ENCODE measurements at regions not wholly inside any gene's neighbourhood (a gene's known extent, or its start where the extent isn't known, plus 50 kb on each side); places are given as distances from the start of the nearest gene placed in this dataset.

DNA sequence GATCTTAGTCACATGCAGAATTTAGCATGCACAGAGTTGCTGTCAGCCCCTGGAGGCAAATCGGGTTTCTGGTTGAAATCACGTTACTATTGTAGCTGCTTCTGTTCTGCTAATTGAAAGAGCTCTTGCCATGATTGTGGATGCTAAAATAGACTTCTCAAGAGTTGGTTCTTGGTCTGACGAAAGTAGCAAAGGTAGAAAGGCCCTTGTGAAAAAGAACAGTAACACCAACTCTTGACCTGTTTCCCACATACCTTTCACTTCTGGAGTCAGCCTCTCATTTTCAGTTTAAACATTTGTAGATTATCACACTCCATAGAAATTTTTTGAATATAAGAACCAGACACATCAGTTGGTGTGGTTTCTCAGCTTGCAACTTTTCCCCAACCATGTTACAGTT lies 110.0 kb upstream of the EPB41L3 start:
- TF ChIP-seq HDGF (IDR thresholded peaks at IDR 0.05; ENCODE audit: borderline replicate concordance) (no peak), SP1 (IDR thresholded peaks at IDR 0.05) (no peak), SUZ12 (IDR thresholded peaks at IDR 0.05) (no peak), CTBP1 (IDR thresholded peaks at IDR 0.05; ENCODE audit: borderline replicate concordance) (no peak), NFRKB (IDR thresholded peaks at IDR 0.05) (no peak), PKNOX1 (IDR thresholded peaks at IDR 0.05) (no peak), TARDBP (IDR thresholded peaks at IDR 0.05) (no peak), ZNF384 (IDR thresholded peaks at IDR 0.05) (no peak)
- ChIA-PET CTCF (no interaction called here), POLR2A (no interaction called here)
- DNase-seq (ENCODE audit: extremely low spot score) = no peak

- TF ChIP-seq SUZ12 (IDR thresholded peaks at IDR 0.05) (no peak), FOXK2 (IDR thresholded peaks at IDR 0.05) (no peak), L3MBTL2 (conservative IDR thresholded peaks at IDR 0.05) (no peak), TARDBP (IDR thresholded peaks at IDR 0.05) (no peak), FOXA1 (IDR thresholded peaks at IDR 0.05) (no peak), FOXM1 (IDR thresholded peaks at IDR 0.05; ENCODE audit: borderline replicate concordance) (no peak), BHLHE40 (IDR thresholded peaks at IDR 0.05; ENCODE audit: borderline replicate concordance) (no peak), NFRKB (IDR thresholded peaks at IDR 0.05) (no peak), HDGF (IDR thresholded peaks at IDR 0.05; ENCODE audit: borderline replicate concordance) (no peak), CTBP1 (IDR thresholded peaks at IDR 0.05; ENCODE audit: borderline replicate concordance) (no peak), SP1 (IDR thresholded peaks at IDR 0.05) (no peak), PKNOX1 (IDR thresholded peaks at IDR 0.05) (no peak), ZNF384 (IDR thresholded peaks at IDR 0.05) (no peak), ARNT (IDR thresholded peaks at IDR 0.05) (no peak), LEF1 (IDR thresholded peaks at IDR 0.05; ENCODE audit: borderline replicate concordance) (no peak), ELF4 (IDR thresholded peaks at IDR 0.05) (no peak)
- CTCF ChIA-PET = no interaction called here
Measured at GRCh38 chr18:5651736-5652135, 107.9 kb upstream of the EPB41L3 start.

GRCh38 chr18:5649439-5649838 lies 105.6 kb upstream of the EPB41L3 start:
- POLR2A ChIA-PET = no interaction called here
- no peak for DNase-seq (ENCODE audit: extremely low spot score)
- CTCF ChIA-PET = no interaction called here
- no peak for TF ChIP-seq BHLHE40 (IDR thresholded peaks at IDR 0.05; ENCODE audit: borderline replicate concordance)
- TF ChIP-seq TARDBP (IDR thresholded peaks at IDR 0.05) = no peak
- TF ChIP-seq FOXK2 (IDR thresholded peaks at IDR 0.05) = no peak
- TF ChIP-seq LEF1 (IDR thresholded peaks at IDR 0.05; ENCODE audit: borderline replicate concordance) = no peak
- no peak for TF ChIP-seq SP1 (IDR thresholded peaks at IDR 0.05)
- TF ChIP-seq ARNT (IDR thresholded peaks at IDR 0.05) = no peak
- TF ChIP-seq FOXM1 (IDR thresholded peaks at IDR 0.05; ENCODE audit: borderline replicate concordance) = no peak
- TF ChIP-seq CTBP1 (IDR thresholded peaks at IDR 0.05; ENCODE audit: borderline replicate concordance) = no peak
- TF ChIP-seq PKNOX1 (IDR thresholded peaks at IDR 0.05) = no peak
- TF ChIP-seq ELF4 (IDR thresholded peaks at IDR 0.05) = no peak
- TF ChIP-seq FOXA1 (IDR thresholded peaks at IDR 0.05) = no peak

More at GRCh38 chr18:5651736-5652135, 107.9 kb upstream of the EPB41L3 start:
- POLR2A ChIA-PET = no interaction called here
- DNase-seq (ENCODE audit: extremely low spot score) = no peak

- DNase-seq (ENCODE audit: extremely low spot score) = no peak
- POLR2A ChIA-PET = no interaction called here
- CTCF ChIA-PET = no interaction called here
- TF ChIP-seq ZNF384 (IDR thresholded peaks at IDR 0.05) (no peak), SP1 (IDR thresholded peaks at IDR 0.05) (no peak), L3MBTL2 (conservative IDR thresholded peaks at IDR 0.05) (no peak), ARNT (IDR thresholded peaks at IDR 0.05) (no peak), FOXK2 (IDR thresholded peaks at IDR 0.05) (no peak), BHLHE40 (IDR thresholded peaks at IDR 0.05; ENCODE audit: borderline replicate concordance) (no peak), TARDBP (IDR thresholded peaks at IDR 0.05) (no peak), NFRKB (IDR thresholded peaks at IDR 0.05) (no peak)
Measured at GRCh38 chr18:5646739-5647138, 102.9 kb upstream of the EPB41L3 start.

GRCh38 chr18:5643288-5643687 lies 99.5 kb upstream of the EPB41L3 start:
- POLR2A ChIA-PET = no interaction called here
- TF ChIP-seq ELF4 (IDR thresholded peaks at IDR 0.05) = no peak
- TF ChIP-seq FOXK2 (IDR thresholded peaks at IDR 0.05) = no peak
- no peak for TF ChIP-seq TARDBP (IDR thresholded peaks at IDR 0.05)
- TF ChIP-seq CTBP1 (IDR thresholded peaks at IDR 0.05; ENCODE audit: borderline replicate concordance) = no peak
- TF ChIP-seq NFRKB (IDR thresholded peaks at IDR 0.05) = no peak
- no peak for TF ChIP-seq SUZ12 (IDR thresholded peaks at IDR 0.05)
- no peak for TF ChIP-seq PKNOX1 (IDR thresholded peaks at IDR 0.05)
- no peak for TF ChIP-seq L3MBTL2 (conservative IDR thresholded peaks at IDR 0.05)
- TF ChIP-seq FOXM1 (IDR thresholded peaks at IDR 0.05; ENCODE audit: borderline replicate concordance) = no peak
- no peak for TF ChIP-seq LEF1 (IDR thresholded peaks at IDR 0.05; ENCODE audit: borderline replicate concordance)
- TF ChIP-seq SP1 (IDR thresholded peaks at IDR 0.05) = no peak
- TF ChIP-seq ZNF384 (IDR thresholded peaks at IDR 0.05) = no peak
- TF ChIP-seq BHLHE40 (IDR thresholded peaks at IDR 0.05; ENCODE audit: borderline replicate concordance) = no peak
- no peak for TF ChIP-seq ARNT (IDR thresholded peaks at IDR 0.05)
- TF ChIP-seq FOXA1 (IDR thresholded peaks at IDR 0.05) = no peak
- TF ChIP-seq HDGF (IDR thresholded peaks at IDR 0.05; ENCODE audit: borderline replicate concordance) = no peak
- CTCF ChIA-PET = no interaction called here
- DNase-seq (ENCODE audit: extremely low spot score) = no peak

- no peak for DNase-seq (ENCODE audit: extremely low spot score)
Measured at GRCh38 chr18:5640939-5641338, 97.1 kb upstream of the EPB41L3 start.

More at GRCh38 chr18:5640939-5641338, 97.1 kb upstream of the EPB41L3 start:
- ChIA-PET CTCF (no interaction called here), POLR2A (no interaction called here)
- no peak for TF ChIP-seq HDGF (IDR thresholded peaks at IDR 0.05; ENCODE audit: borderline replicate concordance)
- no peak for TF ChIP-seq ARNT (IDR thresholded peaks at IDR 0.05)
- TF ChIP-seq L3MBTL2 (conservative IDR thresholded peaks at IDR 0.05) = no peak

Measured in HEK293T (cell line).